Stimulated activated CD8-positive, alpha-beta memory T cell treated with anti-CD3 and anti-CD28 coated beads, Interleukin-15, amount 100 ng/mL, for 24 hours (primary cell): ENCODE measurements at regions not wholly inside any gene's neighbourhood (a gene's known extent, or its start where the extent isn't known, plus 50 kb on each side); places are given as distances from the start of the nearest gene placed in this dataset.
"Not testable (repeated sequence)": the region's sequence is repeated elsewhere in the genome, so short reads cannot be mapped to it uniquely, and the experiment has no call there.

ENCODE experiments used
- DNase-seq: peaks from one replicate; pipeline ENCODE4 v3.0.0-alpha.2; 2020; ENCODE audit warnings: low read depth

DNA sequence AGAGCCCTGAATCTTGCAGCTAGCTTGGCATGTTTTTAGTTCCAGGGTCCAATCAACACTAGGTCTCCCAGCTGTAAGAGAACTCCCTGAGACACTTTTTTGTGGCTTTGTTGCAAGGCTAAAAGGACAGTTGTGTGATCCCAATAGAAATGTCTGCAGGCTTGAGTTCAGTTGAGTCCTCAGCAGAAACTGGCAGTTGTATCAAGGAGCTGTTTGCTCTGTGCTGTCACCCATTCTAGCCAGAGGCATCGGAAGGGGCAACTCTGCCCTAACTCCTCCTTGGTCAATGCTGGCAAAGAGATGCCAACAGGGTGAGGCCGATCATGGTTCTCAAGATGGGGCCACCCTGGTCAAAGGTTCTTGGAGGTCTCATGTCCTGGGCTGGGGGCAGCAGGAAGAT, 224.1 kb downstream of the BUB3 start:
- no peak for DNase-seq

DNA sequence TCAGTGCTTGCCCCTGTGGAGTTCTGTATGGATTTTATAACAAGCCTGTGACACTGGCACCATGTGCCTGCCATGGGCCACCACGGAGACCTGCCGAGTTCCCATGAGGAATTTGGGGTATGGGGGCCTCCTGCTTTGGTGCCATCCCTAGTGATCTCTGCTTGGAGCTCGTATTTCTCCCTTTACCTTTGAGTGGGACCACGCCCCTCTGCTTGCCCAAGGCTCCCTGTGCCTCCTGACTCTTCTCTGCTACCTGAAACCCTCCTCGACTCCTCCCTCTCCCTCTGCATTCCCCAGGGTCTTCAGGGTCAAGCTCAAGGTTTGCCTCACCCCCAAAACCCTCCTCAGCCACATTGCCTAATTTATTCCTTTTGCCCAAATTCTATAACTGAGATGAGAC, 225.0 kb downstream of the BUB3 start:
- DNase-seq: no peak

- no peak for DNase-seq
These were observed 226.4 kb downstream of the BUB3 start for GRCh38 chr10:123380491-123381085.

DNA sequence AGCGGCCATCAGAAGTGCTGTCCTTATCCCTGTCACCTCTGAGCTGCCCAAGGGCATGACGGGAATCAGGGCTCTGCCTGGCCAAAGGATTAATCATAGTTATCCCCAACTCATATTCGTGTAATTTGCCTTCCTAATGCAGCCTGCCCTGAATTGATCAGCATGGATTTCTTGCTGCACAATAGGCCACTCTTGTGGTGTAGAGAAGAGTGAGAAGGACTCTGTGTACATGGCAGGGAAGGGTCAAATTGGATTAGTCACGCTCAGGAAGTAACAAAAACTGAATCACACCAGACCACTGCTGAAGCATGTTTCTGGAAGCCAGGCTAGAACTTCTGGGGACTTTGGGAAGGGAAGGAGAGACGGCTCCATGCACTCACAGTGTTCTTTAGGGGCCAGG, 227.0 kb downstream of the BUB3 start:
- no peak for DNase-seq

- DNase-seq: no peak
These were observed 228.3 kb downstream of the BUB3 start for GRCh38 chr10:123382491-123382890.

GRCh38 chr10:123385508-123386080, 231.4 kb downstream of the BUB3 start:
- no peak for DNase-seq

DNA sequence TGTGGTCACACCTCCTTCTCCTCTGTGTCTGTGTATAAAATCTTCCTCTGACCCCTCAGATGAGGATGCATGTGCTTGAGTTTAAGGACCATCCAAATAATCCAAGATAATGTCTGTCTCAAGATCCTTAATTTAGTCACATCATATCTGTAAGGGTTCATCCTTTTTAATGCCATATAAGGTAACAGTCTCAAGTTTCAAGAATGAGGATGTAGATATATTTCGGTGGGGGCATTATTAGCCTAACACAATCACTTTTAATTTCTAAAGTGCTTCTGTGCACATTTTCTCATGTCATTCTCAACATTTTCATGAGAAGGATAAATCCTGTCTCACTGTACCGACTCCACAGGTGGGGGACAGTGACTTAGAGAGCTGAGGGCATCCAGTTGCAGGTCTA, 235.3 kb downstream of the BUB3 start:
- no peak for DNase-seq

DNA sequence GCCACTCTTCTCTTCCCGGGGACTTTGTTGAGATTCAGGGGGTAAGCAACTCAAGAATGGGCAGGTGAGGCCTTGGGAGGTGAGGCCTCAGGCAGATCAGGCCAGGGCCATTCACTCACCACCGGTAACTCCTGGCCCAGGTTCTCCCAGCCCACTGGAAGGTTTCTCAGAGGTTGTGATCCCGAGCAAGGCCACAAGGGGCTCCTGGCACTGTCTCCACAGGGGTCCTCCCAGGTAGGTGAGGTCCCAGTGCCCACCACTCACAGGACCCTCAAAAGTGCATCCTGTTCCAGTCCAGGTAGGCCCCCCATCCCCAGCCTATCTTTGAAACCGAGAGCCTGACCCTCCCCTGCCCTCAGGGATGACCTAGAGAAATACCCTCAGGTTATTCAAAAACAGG, 236.1 kb downstream of the BUB3 start:
- no peak for DNase-seq

- no peak for DNase-seq
These were observed 236.7 kb downstream of the BUB3 start for GRCh38 chr10:123390874-123391273.

GRCh38 chr10:123391275-123392028, 237.2 kb downstream of the BUB3 start:
- no peak for DNase-seq

DNA sequence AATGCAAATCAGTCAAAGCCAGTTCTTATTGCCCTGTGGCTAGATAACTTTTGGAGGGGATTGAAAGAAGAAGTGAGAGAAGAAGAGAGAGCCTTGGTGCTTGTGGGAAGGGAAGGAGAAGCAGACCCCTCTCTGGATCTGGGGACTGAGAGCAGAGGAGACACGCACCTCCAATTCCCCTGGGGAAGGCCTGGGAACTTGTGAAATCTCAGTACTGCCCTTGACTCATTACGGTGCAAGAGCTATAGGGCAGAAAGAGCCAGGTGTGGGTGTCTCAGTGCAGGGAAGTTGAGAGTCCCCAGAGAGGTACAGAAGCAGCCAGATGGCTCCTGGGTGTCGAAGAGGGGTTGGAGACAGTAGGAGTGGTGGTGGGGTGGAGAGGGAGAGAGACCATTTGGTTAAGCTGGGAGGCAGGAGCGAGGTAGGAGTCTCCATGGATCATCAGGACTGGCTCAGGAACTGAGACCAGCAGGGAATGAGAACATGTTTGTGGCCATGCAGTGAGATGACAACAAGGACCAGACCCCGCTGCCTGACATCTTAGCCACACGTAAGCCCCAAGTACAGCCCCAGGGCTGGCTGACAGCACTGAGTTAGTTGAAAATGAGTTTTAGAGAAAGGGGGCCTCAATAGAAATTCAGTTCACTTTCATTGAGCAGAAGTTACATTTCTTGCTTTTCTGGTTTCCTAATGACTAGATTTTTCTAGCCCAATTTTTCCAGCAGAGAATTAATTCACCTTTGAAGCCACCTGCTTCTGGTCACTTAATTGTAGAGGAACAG, 238.2 kb downstream of the BUB3 start:
- DNase-seq: no peak

DNA sequence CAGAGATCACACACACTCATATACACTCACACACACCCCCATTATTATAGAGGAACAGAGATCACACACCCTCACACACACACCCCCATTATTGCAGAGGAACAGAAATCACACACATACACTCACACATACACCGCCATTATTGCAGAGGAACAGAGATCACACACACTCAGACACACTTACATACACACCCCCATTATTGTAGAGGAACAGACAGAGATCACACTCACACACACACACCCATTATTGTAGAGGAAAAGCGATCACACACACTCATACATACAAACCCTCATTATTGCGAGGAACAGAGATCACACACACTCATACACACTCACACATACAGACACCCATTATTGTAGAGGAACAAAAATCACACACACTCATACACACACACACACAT, 239.0 kb downstream of the BUB3 start:
- no peak for DNase-seq

- no peak for DNase-seq
These were observed 240.2 kb downstream of the BUB3 start for GRCh38 chr10:123394382-123394781.

GRCh38 chr10:123395234-123395633, 241.0 kb downstream of the BUB3 start:
- DNase-seq: not testable (repeated sequence)

GRCh38 chr10:123395906-123396305, 241.7 kb downstream of the BUB3 start:
- no peak for DNase-seq

DNA sequence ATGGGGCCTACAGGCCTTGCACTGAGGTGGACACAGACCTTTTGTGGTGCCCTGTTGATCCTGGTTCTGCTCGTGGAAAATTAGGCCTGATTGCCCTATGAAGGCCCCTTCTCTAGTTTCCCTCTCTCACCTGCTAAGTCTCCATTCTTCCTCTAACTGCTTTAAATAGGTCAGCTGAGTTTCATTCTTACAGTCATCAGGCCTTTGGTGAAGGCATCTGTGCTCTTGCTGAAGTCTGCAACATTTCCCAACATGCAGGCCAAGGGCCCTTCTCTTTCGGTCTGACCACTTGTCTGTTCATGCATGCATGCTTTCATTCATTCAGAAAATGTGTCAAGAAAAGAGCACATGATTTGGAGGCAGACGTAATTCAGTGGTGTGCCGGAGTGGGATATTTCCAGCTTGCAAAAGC, 244.0 kb downstream of the BUB3 start:
- DNase-seq: no peak

DNA sequence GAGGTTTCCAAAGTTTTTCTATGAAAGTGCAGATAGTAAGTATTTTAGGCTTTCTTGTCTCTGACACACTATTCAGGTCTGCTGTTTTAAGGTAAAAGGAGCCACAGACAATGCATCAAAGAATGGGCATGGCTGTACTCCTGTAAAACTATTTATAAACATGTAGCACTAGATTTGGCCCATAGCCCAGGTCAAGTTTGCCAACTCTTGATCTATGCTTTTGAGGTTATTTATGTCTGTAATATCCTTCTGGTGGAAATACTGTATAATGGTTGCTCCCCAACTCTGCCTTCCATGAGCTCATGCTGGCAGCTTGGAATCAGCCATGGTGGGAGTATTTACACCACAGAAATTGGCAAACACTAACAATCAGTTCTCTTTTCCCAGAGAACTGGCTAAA, 244.6 kb downstream of the BUB3 start:
- no peak for DNase-seq

DNA sequence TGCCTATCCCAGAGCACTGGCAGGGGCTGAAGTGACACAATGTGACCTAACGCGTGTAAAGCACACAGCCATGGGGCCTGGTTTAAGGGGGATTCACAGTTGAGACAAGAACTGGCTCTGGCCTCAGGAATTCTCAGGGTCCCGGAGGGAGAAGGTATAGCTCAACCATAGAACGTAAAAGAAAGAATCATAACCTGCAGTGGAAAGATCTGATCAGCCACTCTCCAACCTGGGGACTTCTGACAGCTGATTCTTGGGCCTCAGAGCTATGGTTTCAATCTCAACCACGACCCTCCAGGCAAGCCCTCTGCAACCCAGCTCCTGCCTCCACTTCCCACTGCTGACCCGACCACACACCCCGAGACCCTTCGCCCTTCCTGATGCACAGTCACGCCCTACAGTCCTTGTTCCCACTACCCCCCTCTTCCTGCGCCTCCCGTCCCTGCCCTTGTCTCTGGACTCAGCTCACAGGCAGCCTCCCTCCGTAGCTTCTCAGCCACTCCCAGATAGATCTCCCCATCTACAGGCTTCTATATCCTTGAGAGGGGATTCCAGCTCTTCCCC, 245.2 kb downstream of the BUB3 start:
- no peak for DNase-seq

DNA sequence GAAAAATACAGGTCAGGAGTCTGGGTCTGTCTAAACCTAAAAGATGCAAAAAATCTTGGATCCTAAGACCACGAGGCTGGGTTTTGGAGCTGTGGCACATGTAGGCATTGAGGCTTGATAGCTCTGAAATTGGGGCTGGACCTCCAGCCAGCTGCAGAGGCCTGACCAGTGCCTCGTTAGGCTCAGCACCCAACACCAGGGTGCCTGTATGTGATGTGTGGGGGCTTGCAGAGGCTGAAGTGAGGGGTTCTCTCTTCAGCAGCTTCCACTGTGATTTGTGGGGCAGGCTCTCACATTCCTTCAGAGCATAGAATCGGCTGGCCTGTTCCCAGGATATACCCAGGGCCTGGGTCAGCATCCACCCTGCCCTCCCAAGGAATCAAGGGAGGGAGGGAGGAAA, 247.8 kb downstream of the BUB3 start:
- no peak for DNase-seq

DNA sequence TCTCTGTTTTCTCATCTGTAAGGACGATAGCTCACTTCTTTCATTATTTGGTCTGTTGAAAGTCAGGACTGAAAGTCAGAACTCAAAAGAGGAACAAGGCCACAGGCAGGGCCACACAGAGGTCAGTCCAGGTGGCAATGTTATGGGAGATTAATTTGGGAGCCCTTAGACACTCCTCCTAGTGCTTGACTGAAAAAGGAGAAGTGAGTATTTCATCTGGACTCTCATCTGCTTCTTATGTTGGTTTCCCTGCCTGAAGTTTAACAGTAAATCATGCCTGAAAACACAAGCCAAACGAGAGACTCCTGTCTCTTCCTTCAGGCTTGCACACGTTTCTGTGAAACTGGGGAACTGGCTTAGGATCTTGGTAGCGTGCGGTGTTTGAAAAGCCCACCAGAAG, 248.5 kb downstream of the BUB3 start:
- no peak for DNase-seq

- DNase-seq: no peak
These were observed 250.2 kb downstream of the BUB3 start for GRCh38 chr10:123404357-123404756.

DNA sequence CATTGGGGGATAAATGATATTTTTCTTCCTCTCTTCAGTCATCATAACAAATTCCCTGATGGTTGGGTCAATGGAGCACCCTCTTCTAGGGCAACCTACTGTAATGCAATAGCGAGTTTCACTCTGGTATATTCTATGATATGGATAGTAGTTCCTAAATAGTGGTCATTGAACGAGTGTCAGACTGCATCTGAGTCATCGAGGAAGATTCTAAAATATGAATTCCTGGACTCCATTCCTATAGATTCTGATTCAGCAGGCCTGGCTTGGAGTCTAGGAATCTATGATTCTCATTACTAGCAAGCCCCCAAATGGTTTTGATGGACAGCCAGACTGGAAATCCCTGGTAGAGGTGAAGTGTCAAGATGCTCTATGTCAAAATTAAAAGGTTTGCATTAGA, 254.5 kb downstream of the BUB3 start:
- no peak for DNase-seq

GRCh38 chr10:123409426-123409825, 255.2 kb downstream of the BUB3 start:
- DNase-seq: no peak
